GM20000 (cell line): ENCODE measurements at regions not wholly inside any gene's neighbourhood (a gene's known extent, or its start where the extent isn't known, plus 50 kb on each side); places are given as distances from the start of the nearest gene placed in this dataset.

Experiments used
- DNase-seq: peaks from one replicate; pipeline ENCODE4 v3.0.0; 2012; ENCODE audit warnings: low spot score
- CTCF ChIP-seq: IDR thresholded peaks from 2 replicates; pipeline ENCODE4 v1.5.1; 2012; ENCODE audit warnings: mild to moderate bottlenecking, control low read depth; ENCODE audit errors: extremely low read depth, missing control alignments

- TF ChIP-seq CTCF, result no peak
- no peak for DNase-seq
Observed at GRCh38 chr1:69499203-69499803, 68.4 kb upstream of the LRRC7 start.

GRCh38 chr1:69502991-69503390, 64.7 kb upstream of the LRRC7 start:
- no peak for DNase-seq
- TF ChIP-seq CTCF, result no peak

- DNase-seq, result no peak
- TF ChIP-seq CTCF, result no peak
Observed at GRCh38 chr1:69504730-69505252, 62.9 kb upstream of the LRRC7 start.

- DNase-seq, result no peak
- no peak for TF ChIP-seq CTCF
Observed at GRCh38 chr1:69506311-69506710, 61.4 kb upstream of the LRRC7 start.

GRCh38 chr1:69506721-69507120, 61.0 kb upstream of the LRRC7 start:
- DNase-seq, result no peak
- TF ChIP-seq CTCF, result no peak

GRCh38 chr1:69510026-69510425, 57.7 kb upstream of the LRRC7 start:
- TF ChIP-seq CTCF, result no peak
- no peak for DNase-seq

GRCh38 chr1:69511426-69512192, 56.1 kb upstream of the LRRC7 start:
- DNase-seq, result no peak
- TF ChIP-seq CTCF, result no peak
